ENCODE measurements at regions not wholly inside any gene's neighbourhood (a gene's known extent, or its start where the extent isn't known, plus 50 kb on each side); places are given as distances from the start of the nearest gene placed in this dataset.

DNA sequence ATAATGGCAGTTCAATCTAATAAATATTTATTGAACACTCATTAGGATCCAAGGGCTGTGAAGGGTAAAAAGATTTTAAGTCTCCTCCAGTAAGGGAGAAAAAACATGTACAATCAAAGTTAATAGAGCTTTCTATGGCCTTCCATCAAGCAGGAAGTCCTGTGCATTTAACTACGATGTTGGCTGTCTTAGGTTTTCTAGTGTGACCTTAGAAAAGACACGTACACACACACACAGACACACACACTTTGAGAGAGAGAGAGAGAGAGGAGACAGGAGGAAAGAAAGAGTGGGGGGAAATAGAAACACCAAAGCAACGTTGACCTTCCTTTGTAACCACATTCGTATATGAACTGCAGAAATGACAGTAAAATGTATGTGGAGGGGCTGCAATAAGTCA is 126.1 kb upstream of the TMC3 start:
- no peak overlapping the region for H3K27ac Mint-ChIP-seq
- no peaks in the 10 kb centered on the region for H3K36me3 Mint-ChIP-seq
- no peak for DNase-seq (ENCODE audit: low spot score in 2 of 2)
- H3K9me3 Mint-ChIP-seq = no peaks in the 10 kb centered on the region
- no peak for ATAC-seq

DNA sequence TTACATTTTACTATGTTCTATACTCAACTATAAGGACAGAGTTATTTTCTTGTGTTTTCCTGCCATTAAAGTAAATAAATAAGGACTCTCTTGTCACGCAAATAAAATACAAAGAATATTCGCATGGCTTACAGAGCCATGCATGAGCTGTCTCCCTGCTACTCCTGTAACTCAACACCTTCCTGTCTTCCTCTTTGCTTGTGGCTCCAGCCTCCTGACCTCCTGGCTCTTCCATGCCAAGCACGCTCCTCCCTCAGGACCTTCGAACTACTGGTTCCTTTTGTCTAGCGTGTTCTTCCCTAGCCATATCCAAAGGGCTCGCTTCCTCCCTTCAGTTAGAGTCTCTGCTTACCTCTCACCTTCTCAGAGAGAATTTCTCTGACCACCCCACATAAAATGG is 124.3 kb upstream of the TMC3 start:
- ATAC-seq = no peak
- Mint-ChIP-seq H3K36me3 (no peaks in the 10 kb centered on the region), H3K27ac (no peak overlapping the region), H3K9me3 (no peaks in the 10 kb centered on the region)
- no peak for DNase-seq (ENCODE audit: low spot score in 2 of 2)

DNA sequence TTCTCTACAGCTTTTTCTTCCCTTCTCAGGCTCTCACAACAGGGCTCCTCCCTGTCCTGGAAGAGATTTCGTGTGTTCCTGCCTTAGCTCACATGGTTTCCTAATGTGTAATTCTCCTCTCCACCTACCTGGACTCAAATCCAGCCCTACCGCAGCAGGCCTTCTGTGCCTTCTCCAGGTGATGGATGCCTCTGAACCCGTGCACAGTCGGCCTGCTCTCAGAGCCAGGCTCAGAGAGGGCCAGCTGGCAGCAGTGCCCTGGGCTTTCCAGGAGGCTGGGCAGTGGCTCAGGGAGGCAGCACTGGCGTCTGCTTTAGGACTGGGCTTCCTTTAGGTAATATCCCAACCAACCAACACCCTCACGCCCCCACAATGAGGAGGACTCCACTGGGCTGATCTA is 123.2 kb upstream of the TMC3 start:
- Mint-ChIP-seq H3K27ac (no peak overlapping the region), H3K36me3 (no peaks in the 10 kb centered on the region), H3K9me3 (no peaks in the 10 kb centered on the region)
- ATAC-seq (no peak), DNase-seq (ENCODE audit: low spot score in 2 of 2) (no peak)

DNA sequence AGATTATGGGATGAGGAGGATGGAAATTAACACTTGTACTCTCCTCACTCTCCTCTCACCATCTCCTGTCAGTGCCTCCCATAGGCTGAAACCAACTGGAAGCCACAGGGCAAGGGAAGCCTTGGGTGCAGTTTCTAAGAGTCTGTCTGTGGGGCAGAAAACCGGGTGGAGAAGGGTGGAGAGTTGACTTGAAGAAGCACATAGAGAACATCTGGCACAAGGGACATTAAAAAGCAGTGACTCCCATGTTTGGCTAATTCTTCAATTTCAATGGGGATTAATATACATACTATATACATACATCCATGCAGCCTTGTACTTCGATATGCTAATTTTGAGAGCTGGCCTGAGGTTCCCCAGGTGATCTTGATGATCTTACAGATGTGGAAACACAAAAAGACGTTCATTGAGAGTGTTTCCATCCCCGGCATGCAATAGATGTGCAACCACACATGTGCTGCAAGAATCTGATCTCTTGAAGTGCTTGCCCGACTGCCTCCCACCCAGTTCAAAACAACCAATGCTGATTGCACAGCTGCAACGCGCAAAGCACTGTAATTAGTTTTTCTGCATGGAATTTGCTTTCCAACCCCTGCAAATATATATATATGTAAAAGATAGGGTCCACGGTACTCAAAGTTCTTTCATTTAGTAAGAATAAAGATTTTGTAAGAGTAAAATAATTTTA is 121.9 kb upstream of the TMC3 start:
- DNase-seq (ENCODE audit: low spot score in 2 of 2) (no peak), ATAC-seq (no peak)
- peaks cover 0 to under 1% of the 10 kb centered on the region in 2 donors for H3K9me3 Mint-ChIP-seq

DNA sequence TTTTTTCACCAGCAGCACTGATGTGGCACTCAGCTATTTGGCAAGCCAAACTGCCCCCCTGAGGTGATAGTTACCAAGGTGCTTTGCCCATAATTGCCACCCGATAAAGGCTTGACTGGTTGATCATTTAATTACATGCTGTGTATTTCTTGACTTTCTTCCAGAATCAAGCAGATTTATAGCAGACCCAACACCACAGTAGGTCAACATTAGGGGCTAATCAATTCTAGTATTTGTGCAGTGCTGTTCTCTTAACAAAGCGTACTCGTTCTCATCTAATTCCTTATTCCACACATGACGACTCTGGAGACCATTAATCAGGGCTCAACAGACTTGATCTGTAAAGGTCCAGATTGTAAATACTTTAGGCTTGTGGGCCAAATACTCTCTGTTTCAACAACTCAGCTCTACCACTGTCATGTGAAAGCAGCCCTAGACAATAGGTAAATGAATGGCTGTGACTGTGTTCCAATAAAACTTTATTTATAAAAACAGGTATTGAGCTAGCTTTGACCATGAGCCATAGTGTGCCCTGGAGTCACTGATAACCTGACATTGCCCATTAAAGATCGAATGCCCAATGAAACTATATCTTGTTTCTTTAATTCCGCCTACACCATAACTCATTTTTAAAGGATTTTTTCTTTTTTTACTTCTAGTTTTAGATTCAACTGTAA is 119.1 kb upstream of the TMC3 start:
- H3K27ac Mint-ChIP-seq = no peak overlapping the region
- ATAC-seq = no peak
- peaks cover 0 to 5% of the 10 kb centered on the region in 2 donors for H3K9me3 Mint-ChIP-seq
- no peaks in the 10 kb centered on the region for H3K36me3 Mint-ChIP-seq
- DNase-seq (ENCODE audit: low spot score in 2 of 2) = no peak

More for the DNA sequence above, 121.9 kb upstream of the TMC3 start:
- H3K27ac Mint-ChIP-seq = no peak overlapping the region
- no peaks in the 10 kb centered on the region for H3K36me3 Mint-ChIP-seq

DNA sequence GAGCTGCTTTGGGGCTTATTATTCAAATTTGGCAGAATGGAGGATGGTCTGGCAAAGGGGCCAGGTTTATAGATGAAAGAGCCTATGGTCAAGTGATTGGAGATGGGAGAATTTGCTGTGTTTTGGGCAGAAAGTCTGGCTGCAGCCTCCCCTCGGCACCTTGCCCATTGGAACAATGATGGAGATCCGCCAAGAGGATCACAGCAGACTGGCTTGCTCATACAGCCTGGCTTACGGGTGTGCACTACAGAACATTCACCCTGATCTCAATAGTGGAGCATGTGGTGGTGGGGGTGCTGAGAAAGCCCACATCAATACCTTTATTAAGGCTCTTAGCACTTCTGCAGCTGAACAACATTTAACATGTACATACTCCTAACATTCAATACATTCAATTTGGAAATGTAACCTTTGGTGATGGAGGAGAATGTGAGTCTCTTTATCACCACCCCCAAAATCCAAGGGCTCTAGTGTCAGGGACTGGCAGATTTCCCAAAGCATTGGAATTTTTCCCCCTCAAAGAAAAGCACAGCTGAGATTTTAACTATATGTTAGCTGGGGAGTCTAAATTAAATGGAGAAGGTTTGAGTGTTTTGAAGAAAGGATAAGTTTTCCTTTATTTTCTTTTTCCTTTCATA is 118.4 kb upstream of the TMC3 start:
- no peak overlapping the region for H3K27ac Mint-ChIP-seq
- no peaks in the 10 kb centered on the region for H3K36me3 Mint-ChIP-seq
- no peak for DNase-seq (ENCODE audit: low spot score in 2 of 2)
- ATAC-seq = no peak
- peaks cover 0 to 5% of the 10 kb centered on the region in 2 donors for H3K9me3 Mint-ChIP-seq

DNA sequence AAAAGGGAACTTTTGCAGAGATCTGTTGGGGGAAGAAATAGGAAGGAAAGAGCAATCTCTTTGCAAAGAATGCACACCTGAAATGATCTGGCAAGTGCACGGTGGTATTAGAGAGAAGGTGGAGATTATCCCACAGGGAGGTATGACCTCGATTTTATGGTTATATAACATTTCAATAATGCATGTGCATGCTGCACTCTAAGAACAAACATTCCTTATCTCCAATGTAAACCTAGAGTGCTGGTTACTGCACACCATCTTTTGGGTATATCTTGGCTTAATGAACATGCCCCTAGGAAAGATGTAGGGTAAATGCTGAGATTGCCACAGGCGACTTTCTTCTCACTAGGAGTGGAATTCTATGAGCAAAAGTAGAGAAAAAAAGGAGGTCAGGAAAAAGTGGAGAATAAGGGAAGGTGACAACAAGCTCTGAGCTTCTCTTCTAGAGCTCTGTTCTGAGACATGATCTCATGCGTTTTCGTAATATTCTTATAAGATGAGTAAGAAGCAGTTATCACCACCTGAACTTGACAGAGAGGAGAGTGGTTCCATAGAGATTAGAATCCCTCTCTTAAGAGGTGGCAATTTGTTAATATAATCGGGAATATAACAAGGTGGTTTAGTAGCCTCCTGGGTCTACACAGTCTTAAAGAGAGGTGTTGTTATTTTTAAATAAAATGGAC is 117.5 kb upstream of the TMC3 start:
- no peak for ATAC-seq
- Mint-ChIP-seq H3K36me3 (no peaks in the 10 kb centered on the region), H3K27ac (no peak overlapping the region), H3K9me3 (peaks cover 0 to 5% of the 10 kb centered on the region in 2 donors)
- DNase-seq (ENCODE audit: low spot score in 2 of 2) = no peak

DNA sequence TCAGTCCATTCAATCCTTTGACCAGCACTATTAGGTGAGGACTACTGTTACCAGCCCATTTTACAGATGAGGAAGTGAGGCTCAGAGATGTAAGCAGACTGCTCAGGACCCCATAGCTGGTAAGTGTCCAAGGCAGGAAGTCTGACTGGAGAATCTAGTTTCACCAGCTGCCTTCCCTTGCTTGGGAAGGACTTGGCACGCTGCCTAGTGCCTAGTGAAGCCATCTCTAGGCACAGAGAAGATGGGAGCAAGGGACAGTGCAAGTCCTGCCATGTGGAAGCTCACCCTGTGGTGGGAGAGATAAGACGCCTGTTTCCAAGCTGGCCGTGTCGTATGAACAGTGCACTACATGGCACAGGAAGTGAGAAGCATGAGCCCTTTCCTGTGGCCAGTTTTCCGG is 111.8 kb upstream of the TMC3 start:
- no peak overlapping the region for H3K27ac Mint-ChIP-seq
- ATAC-seq = no peak
- no peaks in the 10 kb centered on the region for H3K36me3 Mint-ChIP-seq
- H3K9me3 Mint-ChIP-seq = peaks cover 0 to 4% of the 10 kb centered on the region in 2 donors
- no peak for DNase-seq (ENCODE audit: low spot score in 2 of 2)

DNA sequence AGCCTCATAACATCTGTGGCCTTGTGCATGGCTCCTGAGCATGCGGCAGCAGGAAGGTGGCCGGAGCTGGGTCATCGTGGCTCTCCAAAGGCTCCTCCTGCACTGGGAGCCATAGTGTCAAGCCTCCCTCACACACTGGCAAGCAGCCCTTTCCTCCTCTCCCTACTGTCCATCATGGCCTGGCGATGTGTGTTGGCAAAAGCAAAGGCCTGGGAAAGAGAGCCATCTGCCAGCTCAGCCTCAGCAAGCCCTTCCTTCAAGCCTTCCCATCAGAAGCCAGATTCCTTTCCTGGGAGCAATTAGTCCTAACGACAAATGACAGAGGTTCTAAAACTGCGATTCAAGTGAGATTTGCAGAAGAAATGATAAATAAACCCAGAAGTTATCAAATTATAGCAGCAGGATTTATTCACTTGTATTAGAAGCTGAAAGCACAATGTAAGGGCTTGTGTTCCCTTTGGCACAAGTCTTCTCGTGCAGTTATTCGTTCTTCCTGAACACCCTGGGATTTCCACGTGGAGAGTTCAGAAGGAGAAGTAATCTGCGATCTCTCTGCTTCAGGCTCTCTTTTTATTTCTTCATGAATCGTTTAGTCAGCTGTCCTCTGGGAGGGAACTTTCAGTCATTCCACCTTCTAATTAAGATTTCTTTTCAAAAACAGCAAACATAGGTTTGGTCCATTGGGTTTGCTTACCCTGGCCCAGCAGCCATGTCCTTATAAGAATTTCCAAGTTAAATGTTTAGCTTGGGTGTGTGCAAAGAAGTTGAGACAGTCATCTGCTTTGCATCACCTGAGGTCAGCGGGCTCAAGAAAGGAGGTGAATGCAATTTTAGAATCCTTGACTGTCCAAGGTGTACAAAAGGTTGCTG is 110.3 kb upstream of the TMC3 start:
- DNase-seq (ENCODE audit: low spot score in 2 of 2) = no peak
- ATAC-seq = no peak
- no peaks in the 10 kb centered on the region for H3K9me3 Mint-ChIP-seq
- H3K36me3 Mint-ChIP-seq = no peaks in the 10 kb centered on the region
- no peak overlapping the region for H3K27ac Mint-ChIP-seq

DNA sequence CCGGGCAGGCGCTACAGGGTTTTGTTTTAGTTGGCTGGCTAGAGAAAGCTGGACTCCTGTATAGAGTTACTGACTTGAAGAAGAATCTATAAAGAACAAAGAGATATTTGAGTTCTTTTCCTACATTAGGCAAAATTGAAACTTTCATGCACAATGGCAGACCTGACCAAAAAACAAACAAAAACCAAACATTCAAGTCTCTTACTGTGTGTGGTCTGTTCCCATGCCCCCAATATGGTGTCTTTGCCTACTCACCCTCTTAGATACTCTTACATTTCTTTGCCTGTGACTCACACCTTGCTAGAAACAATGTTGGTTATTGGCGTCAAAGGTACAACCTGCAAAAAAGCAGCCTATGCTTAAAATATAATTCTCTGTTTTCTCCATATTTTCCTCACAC is 109.5 kb upstream of the TMC3 start:
- no peak for ATAC-seq
- DNase-seq (ENCODE audit: low spot score in 2 of 2) = no peak
- Mint-ChIP-seq H3K36me3 (no peaks in the 10 kb centered on the region), H3K27ac (no peak overlapping the region), H3K9me3 (no peaks in the 10 kb centered on the region)

DNA sequence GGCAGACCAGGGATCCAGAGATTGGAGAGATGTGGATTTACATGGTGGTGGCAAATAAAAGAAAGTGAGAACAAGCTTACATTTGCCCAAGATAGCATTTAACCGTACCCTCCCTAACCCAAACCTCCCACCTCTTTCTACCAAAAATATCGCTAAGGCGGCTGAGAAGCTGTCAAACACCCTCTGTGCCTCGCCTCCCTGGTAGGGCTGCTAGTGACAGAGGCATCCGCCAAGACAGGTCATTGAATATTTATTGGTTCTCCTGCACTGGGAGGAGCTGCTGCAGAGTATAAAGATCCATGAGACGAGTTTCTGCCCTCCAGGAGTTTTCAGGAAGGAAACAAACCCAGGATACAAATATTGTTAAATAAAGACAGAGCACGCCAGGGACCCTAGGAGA is 107.3 kb upstream of the TMC3 start:
- ATAC-seq = no peak
- no peak for DNase-seq (ENCODE audit: low spot score in 2 of 2)
- Mint-ChIP-seq H3K9me3 (no peaks in the 10 kb centered on the region), H3K27ac (peak overlapping the region in 1 of 2 donors; percentile 13), H3K36me3 (no peaks in the 10 kb centered on the region)

DNA sequence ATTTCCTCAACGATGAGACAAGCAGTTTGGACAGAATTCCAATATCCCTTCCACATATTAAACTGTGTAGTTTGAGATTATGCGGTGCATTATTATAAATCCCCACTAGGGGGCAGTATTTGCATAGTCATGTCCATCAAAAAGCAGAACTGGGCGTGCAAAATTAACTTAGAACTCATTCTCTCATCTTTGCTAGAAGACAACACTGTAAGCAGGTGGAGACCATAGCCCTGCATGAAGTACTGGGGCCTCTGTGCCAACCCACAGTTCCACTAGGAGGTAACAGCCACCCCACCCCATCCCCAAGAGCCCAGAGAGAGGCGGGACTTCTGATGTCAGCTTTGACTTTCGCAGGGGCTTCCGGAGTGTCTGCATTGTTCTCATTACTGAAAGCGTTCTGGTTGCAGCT is 106.6 kb upstream of the TMC3 start:
- no peak overlapping the region for H3K27ac Mint-ChIP-seq
- DNase-seq (ENCODE audit: low spot score in 2 of 2) = peak in 1 of 2 donors; percentile 53
- no peaks in the 10 kb centered on the region for H3K9me3 Mint-ChIP-seq
- no peaks in the 10 kb centered on the region for H3K36me3 Mint-ChIP-seq
- ATAC-seq = peak in 1 of 2 donors; percentile 26

DNA sequence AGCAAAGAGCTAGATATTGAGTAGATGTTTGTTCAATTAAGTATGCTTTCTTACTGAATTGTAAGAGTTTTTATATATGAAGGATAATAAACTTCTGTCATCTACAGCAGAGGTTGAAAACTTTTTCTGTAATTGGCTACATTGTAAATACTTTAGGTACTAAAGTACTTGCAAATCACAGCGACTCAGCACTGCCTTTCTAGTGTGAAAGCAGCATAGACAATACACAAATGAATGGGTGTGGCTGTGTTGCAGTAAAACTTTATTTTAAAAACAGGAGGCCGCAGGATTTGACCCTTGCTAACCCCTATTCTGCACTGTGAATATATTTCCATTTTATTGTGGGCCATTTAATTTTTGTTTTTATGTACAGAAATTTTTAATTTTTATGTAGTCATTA is 104.3 kb upstream of the TMC3 start:
- Mint-ChIP-seq H3K36me3 (no peaks in the 10 kb centered on the region), H3K27ac (no peak overlapping the region), H3K9me3 (no peaks in the 10 kb centered on the region)
- ATAC-seq (no peak), DNase-seq (ENCODE audit: low spot score in 2 of 2) (no peak)

DNA sequence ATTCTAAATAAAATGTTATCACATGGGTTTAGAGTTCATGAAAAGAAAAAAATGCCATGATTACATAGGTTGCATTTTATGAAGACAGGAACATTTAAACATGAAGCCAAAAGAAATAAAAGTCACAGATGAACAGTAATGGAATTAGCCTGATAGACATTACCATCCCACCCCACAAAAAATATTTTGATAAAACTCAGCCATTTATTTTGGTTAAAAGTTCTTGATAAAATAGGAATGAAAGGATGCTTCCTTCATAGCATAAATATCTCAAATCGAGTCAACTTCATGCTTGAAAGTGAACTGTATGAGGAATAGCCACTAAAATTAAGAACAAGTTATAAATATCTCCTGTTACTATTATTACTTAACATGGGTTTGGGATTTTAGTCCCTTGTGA is 101.9 kb upstream of the TMC3 start:
- Mint-ChIP-seq H3K36me3 (no peaks in the 10 kb centered on the region), H3K9me3 (no peaks in the 10 kb centered on the region), H3K27ac (no peak overlapping the region)
- DNase-seq (ENCODE audit: low spot score in 2 of 2) (no peak), ATAC-seq (no peak)

DNA sequence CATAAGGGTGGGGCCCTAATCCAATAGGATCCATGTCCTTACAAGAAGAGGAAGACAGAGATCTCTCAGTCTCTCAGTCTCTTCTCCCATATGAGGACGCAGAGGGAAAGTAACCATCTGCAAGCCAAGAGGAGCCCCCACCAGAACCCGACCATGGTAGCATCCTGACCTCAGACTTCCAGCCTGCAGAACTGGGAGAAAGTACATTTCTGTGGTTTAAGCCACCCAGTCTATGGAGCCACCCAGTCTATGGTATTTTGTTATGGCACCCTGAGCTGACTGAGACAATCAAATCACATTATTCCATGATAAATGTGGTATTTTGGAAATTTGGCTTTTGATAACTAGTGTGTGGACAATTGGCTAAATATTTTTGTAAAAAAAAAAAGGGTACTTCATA is 101.5 kb upstream of the TMC3 start:
- DNase-seq (ENCODE audit: low spot score in 2 of 2) (no peak), ATAC-seq (no peak)
- Mint-ChIP-seq H3K27ac (no peak overlapping the region), H3K36me3 (no peaks in the 10 kb centered on the region), H3K9me3 (no peaks in the 10 kb centered on the region)

DNA sequence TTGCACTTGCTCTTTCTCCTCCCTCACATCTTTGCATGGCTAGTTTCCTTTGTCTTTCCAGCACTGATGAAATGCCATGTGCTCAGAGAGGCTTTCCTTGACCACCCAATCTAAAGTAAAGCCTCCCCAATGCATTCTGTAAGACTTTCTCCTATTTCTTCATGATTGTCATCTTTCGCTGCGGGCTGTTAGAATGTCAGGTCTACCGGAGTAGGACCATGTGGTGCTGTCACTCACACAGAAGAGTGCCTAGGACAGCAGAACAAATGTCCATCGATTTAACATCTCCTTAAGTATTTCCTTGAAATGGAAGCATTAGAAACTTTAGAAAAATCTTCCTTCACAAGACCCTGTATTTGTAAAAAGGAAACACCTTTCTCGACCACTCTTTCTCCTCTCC is 99.9 kb upstream of the TMC3 start:
- ATAC-seq (no peak), DNase-seq (ENCODE audit: low spot score in 2 of 2) (no peak)
- H3K36me3 Mint-ChIP-seq = no peaks in the 10 kb centered on the region
- no peaks in the 10 kb centered on the region for H3K9me3 Mint-ChIP-seq
- H3K27ac Mint-ChIP-seq = no peak overlapping the region

DNA sequence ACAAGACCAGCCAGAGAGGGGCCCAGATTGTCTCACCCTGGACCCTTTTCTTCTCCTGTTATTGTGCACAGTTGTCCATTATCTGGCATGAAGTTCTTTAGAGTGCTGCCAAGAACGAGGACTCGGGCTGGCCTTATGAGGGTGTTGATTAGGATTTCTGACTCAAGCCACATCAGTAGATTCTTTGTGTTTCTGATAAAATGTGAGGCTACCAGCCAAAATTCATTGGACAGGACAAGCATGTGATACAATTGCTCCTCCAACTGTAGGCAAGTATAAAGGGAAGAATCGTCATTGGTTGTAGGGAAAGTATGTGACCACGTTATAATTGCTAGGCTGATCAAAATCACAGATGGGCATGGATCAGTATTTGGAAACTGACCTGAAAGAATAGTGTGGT is 99.2 kb upstream of the TMC3 start:
- Mint-ChIP-seq H3K27ac (no peak overlapping the region), H3K36me3 (no peaks in the 10 kb centered on the region), H3K9me3 (no peaks in the 10 kb centered on the region)
- ATAC-seq (no peak), DNase-seq (ENCODE audit: low spot score in 2 of 2) (no peak)
